ENCODE measurements at regions not wholly inside any gene's neighbourhood (a gene's known extent, or its start where the extent isn't known, plus 50 kb on each side); places are given as distances from the start of the nearest gene placed in this dataset.

DNA sequence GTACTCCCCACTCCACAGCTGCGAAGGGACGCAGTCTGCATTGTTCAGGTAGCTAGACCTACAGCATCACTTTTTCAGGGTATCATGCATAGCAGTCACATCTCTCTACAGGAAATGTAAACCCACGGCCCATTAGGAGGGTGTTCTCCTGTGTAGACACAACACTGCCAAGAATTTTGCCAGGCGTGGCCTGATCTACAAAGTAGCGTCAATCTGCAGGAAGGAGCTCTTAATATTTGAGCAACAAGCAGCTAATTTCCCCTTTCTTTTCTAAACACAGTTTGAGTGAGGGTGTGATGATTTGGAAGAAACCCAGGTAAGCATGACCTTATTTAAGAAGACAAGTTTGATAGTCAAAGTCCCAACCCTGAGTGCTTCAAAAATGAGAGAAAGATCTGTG lies 419.0 kb downstream of the GADD45G start:
- Histone ChIP-seq H4K20me1 (ENCODE audit: low read depth, low read length) (no peaks in the 10 kb centered on the region), H3K79me2 (ENCODE audit: insufficient read depth, low read length) (no peaks in the 10 kb centered on the region), H3K36me3 (ENCODE audit: low read length) (no peaks in the 10 kb centered on the region), H3K4me3 (ENCODE audit: insufficient read depth, low read length, poor library complexity, severe bottlenecking) (no peak overlapping the region), H3K27ac (ENCODE audit: low read depth, low read length) (no peak overlapping the region), H3K9me2 (replicated peaks; ENCODE audit: insufficient read depth, low read length) (no peaks in the 10 kb centered on the region), H2AFZ (ENCODE audit: low read depth, low read length, severe bottlenecking) (no peak overlapping the region), H3K9me3 (ENCODE audit: insufficient read depth, low read length) (no peaks in the 10 kb centered on the region), H3K4me2 (ENCODE audit: low read depth, low read length, poor library complexity, severe bottlenecking) (no peak overlapping the region), H3K9ac (ENCODE audit: low read length) (no peak overlapping the region), H3K27me3 (ENCODE audit: low read length) (no peaks in the 10 kb centered on the region), H3F3A (ENCODE audit: insufficient read depth) (no peaks in the 10 kb centered on the region)
- TF ChIP-seq EZH2phosphoT487 (conservative IDR thresholded peaks at IDR 0.05; ENCODE audit: low read length): no peak
- TF ChIP-seq, protein P1, sequence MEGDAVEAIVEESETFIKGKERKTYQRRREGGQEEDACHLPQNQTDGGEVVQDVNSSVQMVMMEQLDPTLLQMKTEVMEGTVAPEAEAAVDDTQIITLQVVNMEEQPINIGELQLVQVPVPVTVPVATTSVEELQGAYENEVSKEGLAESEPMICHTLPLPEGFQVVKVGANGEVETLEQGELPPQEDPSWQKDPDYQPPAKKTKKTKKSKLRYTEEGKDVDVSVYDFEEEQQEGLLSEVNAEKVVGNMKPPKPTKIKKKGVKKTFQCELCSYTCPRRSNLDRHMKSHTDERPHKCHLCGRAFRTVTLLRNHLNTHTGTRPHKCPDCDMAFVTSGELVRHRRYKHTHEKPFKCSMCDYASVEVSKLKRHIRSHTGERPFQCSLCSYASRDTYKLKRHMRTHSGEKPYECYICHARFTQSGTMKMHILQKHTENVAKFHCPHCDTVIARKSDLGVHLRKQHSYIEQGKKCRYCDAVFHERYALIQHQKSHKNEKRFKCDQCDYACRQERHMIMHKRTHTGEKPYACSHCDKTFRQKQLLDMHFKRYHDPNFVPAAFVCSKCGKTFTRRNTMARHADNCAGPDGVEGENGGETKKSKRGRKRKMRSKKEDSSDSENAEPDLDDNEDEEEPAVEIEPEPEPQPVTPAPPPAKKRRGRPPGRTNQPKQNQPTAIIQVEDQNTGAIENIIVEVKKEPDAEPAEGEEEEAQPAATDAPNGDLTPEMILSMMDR (IDR thresholded peaks at IDR 0.05; ENCODE audit: insufficient read depth, low read length, poor library complexity, severe bottlenecking): no peak

DNA sequence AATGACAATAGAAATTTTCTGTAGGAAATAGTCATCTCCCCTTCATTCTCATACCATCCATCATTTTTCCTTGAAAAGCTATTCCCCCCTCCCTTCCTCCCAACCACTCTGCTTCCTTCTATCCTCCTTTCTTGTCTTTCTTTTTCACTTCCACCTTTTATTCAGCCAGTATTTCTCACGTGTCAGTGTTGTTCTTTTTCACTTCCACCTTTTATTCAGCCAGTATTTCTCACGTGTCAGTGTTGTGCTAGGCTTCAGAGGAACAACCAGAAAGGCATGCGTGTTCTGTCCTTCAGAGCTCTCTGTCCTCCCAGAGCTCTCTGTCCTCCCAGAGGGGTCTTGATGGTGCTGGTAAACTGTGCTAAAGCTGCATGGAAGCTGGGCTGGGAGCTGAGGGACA lies 419.6 kb downstream of the GADD45G start:
- no peaks in the 10 kb centered on the region for H3K27me3 ChIP-seq (ENCODE audit: low read length)
- no peak overlapping the region for H3K27ac ChIP-seq (ENCODE audit: low read depth, low read length)
- H3K4me3 ChIP-seq (ENCODE audit: insufficient read depth, low read length, poor library complexity, severe bottlenecking): no peak overlapping the region
- no peak overlapping the region for H2AFZ ChIP-seq (ENCODE audit: low read depth, low read length, severe bottlenecking)
- no peaks in the 10 kb centered on the region for H3K36me3 ChIP-seq (ENCODE audit: low read length)
- H3F3A ChIP-seq (ENCODE audit: insufficient read depth): no peaks in the 10 kb centered on the region
- no peaks in the 10 kb centered on the region for H4K20me1 ChIP-seq (ENCODE audit: low read depth, low read length)
- H3K9me3 ChIP-seq (ENCODE audit: insufficient read depth, low read length): no peaks in the 10 kb centered on the region
- H3K79me2 ChIP-seq (ENCODE audit: insufficient read depth, low read length): no peaks in the 10 kb centered on the region
- H3K9me2 ChIP-seq (replicated peaks; ENCODE audit: insufficient read depth, low read length): no peaks in the 10 kb centered on the region
- no peak overlapping the region for H3K9ac ChIP-seq (ENCODE audit: low read length)
- no peak for TF ChIP-seq EZH2phosphoT487 (conservative IDR thresholded peaks at IDR 0.05; ENCODE audit: low read length)
- TF ChIP-seq, protein P1 (IDR thresholded peaks at IDR 0.05; ENCODE audit: insufficient read depth, low read length, poor library complexity, severe bottlenecking): no peak
- no peak overlapping the region for H3K4me2 ChIP-seq (ENCODE audit: low read depth, low read length, poor library complexity, severe bottlenecking)

DNA sequence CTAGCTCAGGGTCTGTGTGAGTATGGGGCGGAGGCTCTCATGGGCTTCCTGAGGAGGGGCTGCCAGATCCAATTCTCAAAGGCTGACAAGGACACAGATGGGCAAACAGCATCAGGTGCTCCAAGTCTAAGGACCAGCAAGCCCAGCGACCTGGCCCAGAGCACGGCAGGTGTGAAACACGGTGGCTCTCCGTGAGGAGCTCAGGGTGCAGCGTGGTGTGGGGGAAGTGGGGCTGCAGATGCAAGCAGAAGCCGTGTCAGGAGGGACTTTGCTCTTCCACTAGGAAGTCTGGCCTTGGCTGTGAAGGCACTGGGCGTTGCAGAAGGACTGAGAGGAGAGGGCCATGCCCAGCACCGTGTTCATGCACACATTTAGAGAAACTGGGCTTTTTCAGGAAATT lies 420.0 kb downstream of the GADD45G start:
- H3K9me2 ChIP-seq (replicated peaks; ENCODE audit: insufficient read depth, low read length): no peaks in the 10 kb centered on the region
- H4K20me1 ChIP-seq (ENCODE audit: low read depth, low read length): no peaks in the 10 kb centered on the region
- TF ChIP-seq EZH2phosphoT487 (conservative IDR thresholded peaks at IDR 0.05; ENCODE audit: low read length): no peak
- TF ChIP-seq, protein P1 (IDR thresholded peaks at IDR 0.05; ENCODE audit: insufficient read depth, low read length, poor library complexity, severe bottlenecking): no peak
- H2AFZ ChIP-seq (ENCODE audit: low read depth, low read length, severe bottlenecking): no peak overlapping the region
- H3K4me3 ChIP-seq (ENCODE audit: insufficient read depth, low read length, poor library complexity, severe bottlenecking): no peak overlapping the region
- no peaks in the 10 kb centered on the region for H3K9me3 ChIP-seq (ENCODE audit: insufficient read depth, low read length)
- no peaks in the 10 kb centered on the region for H3K36me3 ChIP-seq (ENCODE audit: low read length)
- no peaks in the 10 kb centered on the region for H3K79me2 ChIP-seq (ENCODE audit: insufficient read depth, low read length)
- no peak overlapping the region for H3K4me2 ChIP-seq (ENCODE audit: low read depth, low read length, poor library complexity, severe bottlenecking)
- H3K9ac ChIP-seq (ENCODE audit: low read length): no peak overlapping the region
- H3K27me3 ChIP-seq (ENCODE audit: low read length): no peaks in the 10 kb centered on the region
- H3F3A ChIP-seq (ENCODE audit: insufficient read depth): no peaks in the 10 kb centered on the region
- no peak overlapping the region for H3K27ac ChIP-seq (ENCODE audit: low read depth, low read length)

Data from SU-DHL-6 (cell line).